Natural killer cell (primary cell): ENCODE measurements at regions not wholly inside any gene's neighbourhood (a gene's known extent, or its start where the extent isn't known, plus 50 kb on each side); places are given as distances from the start of the nearest gene placed in this dataset.

ENCODE experiments used
- ATAC-seq, 3 donors: fragments of 150-1000 bp in 2 of 3; fragments of 200-7000 bp in 1 of 3; cut with Tn5 transposase; 1 replicate in 1 of 3; 2 replicates in 2 of 3; pipeline ENCODE4 v1.10.0; 2021; ENCODE audit warnings: mild to moderate bottlenecking in 2 of 3, moderate library complexity in 2 of 3
- DNase-seq, 2 donors: peaks; one replicate each; pipeline versions ENCODE4 v3.0.0 to v3.0.0-alpha.2; 2013 to 2021; ENCODE audit warnings: mixed read lengths in 1 of 2
- H3K27ac ChIP-seq: one replicate; pipeline ENCODE4 v1.5.1; 2013; ENCODE audit warnings: mild to moderate bottlenecking, low read length
- H3K27me3 ChIP-seq: one replicate; pipeline ENCODE4 v1.6.1; 2013; ENCODE audit warnings: low read length; ENCODE audit not compliant: control insufficient read depth, insufficient read depth
- H3K36me3 ChIP-seq: one replicate; pipeline ENCODE4 v1.6.1; 2013; ENCODE audit warnings: low read length; ENCODE audit not compliant: control insufficient read depth, insufficient read depth
- H3K4me1 ChIP-seq: one replicate; pipeline ENCODE4 v1.6.1; 2013; ENCODE audit warnings: low read length; ENCODE audit not compliant: control insufficient read depth, insufficient read depth
- H3K4me3 ChIP-seq: one replicate; pipeline ENCODE4 v1.5.1; 2013; ENCODE audit warnings: low read length
- H3K9me3 ChIP-seq: one replicate; pipeline ENCODE4 v1.6.1; 2013; ENCODE audit warnings: low read length; ENCODE audit not compliant: control insufficient read depth, insufficient read depth
- H3K27ac Mint-ChIP-seq, 2 donors: one replicate each; pipeline ENCODE4 v1.8.0; 2022; ENCODE audit warnings: mild to moderate bottlenecking in 2 of 2, mixed read lengths in 2 of 2, moderate library complexity in 1 of 2
- H3K27me3 Mint-ChIP-seq, 2 donors: one replicate each; pipeline ENCODE4 v1.8.0; 2022; ENCODE audit warnings: low read depth in 2 of 2, mixed read lengths in 2 of 2
- H3K36me3 Mint-ChIP-seq: one replicate; pipeline ENCODE4 v1.8.0; 2022; ENCODE audit warnings: mixed read lengths
- H3K4me1 Mint-ChIP-seq, 2 donors: one replicate each; pipeline ENCODE4 v1.8.0; 2022; ENCODE audit warnings: mixed read lengths in 2 of 2
- H3K4me3 Mint-ChIP-seq: one replicate; pipeline ENCODE4 v1.8.0; 2022; ENCODE audit warnings: mild to moderate bottlenecking, moderate library complexity, mixed read lengths
- H3K9me3 Mint-ChIP-seq, 2 donors: one replicate each; pipeline ENCODE4 v1.8.0; 2022; ENCODE audit warnings: mixed read lengths in 2 of 2
- WGBS: methylation state at CpG from one replicate; pipeline ENCODE4 v1.1.7; 2013; ENCODE audit warnings: missing lambda C conversion rate; ENCODE audit not compliant: insufficient coverage; 5-methylcytosine and 5-hydroxymethylcytosine counted together
- intact Hi-C: fragments of 100-400 bp; cut with micrococcal nuclease; formaldehyde crosslinking; loops from one replicate; pipeline ENCODE4 v1.14.2; 2022
- TF ChIP-seq, protein P1 (sequence below): fragments of 200-600 bp; IDR thresholded peaks from one replicate; pipeline ENCODE4 v1.8.0; 2022; ENCODE audit warnings: antibody characterized with exemption

DNA sequence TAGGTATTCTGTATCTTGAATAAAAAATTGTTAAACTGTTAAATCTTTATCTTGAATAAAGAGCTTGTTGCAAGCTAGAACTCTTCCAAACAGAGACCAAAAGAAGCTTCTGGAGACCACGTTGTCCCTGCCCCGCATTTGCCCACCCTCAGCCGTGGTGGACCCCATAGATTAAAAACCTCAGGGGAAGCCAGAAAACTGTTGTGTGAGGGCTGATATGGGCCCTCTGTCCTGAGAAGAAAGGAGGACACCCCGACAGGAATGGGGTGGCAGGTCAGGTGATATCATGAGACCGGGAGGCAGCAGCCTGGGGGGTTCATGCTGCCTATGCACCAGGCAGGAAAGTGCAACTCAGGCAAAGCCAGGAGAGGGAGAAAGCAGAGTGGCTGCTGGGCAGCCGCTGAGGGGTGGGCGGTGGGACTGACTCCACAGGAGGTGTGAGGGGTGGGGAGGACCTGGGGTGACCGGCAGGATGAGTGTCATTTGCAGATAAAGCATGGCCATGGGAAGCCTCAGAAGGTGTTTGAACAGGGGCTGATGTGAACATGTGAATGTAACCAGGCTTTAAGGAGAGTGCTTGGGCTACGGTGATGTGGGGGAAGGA lies 147.8 kb downstream of the IRF8 start:
- intact Hi-C loops, result no loop called here
- WGBS, result 66% methylated on average over 9 of the region's 9 CpGs
- DNase-seq (no peak), ATAC-seq (no peak)
- Histone ChIP-seq H3K4me1 (no peaks in the 10 kb centered on the region), H3K4me3 (no peak overlapping the region), H3K36me3 (no peaks in the 10 kb centered on the region), H3K27ac (no peak overlapping the region), H3K27me3 (no peaks in the 10 kb centered on the region), H3K9me3 (no peaks in the 10 kb centered on the region)
- H3K27me3 Mint-ChIP-seq, result peaks cover 25 to 49% of the 10 kb centered on the region in 2 donors
- no peak overlapping the region for H3K4me3 Mint-ChIP-seq
- H3K36me3 Mint-ChIP-seq, result no peaks in the 10 kb centered on the region
- H3K9me3 Mint-ChIP-seq, result no peaks in the 10 kb centered on the region
- H3K27ac Mint-ChIP-seq, result no peak overlapping the region
- TF ChIP-seq, protein P1, sequence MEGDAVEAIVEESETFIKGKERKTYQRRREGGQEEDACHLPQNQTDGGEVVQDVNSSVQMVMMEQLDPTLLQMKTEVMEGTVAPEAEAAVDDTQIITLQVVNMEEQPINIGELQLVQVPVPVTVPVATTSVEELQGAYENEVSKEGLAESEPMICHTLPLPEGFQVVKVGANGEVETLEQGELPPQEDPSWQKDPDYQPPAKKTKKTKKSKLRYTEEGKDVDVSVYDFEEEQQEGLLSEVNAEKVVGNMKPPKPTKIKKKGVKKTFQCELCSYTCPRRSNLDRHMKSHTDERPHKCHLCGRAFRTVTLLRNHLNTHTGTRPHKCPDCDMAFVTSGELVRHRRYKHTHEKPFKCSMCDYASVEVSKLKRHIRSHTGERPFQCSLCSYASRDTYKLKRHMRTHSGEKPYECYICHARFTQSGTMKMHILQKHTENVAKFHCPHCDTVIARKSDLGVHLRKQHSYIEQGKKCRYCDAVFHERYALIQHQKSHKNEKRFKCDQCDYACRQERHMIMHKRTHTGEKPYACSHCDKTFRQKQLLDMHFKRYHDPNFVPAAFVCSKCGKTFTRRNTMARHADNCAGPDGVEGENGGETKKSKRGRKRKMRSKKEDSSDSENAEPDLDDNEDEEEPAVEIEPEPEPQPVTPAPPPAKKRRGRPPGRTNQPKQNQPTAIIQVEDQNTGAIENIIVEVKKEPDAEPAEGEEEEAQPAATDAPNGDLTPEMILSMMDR, result no peak
- H3K4me1 Mint-ChIP-seq, result peaks cover 0 to 3% of the 10 kb centered on the region in 2 donors

DNA sequence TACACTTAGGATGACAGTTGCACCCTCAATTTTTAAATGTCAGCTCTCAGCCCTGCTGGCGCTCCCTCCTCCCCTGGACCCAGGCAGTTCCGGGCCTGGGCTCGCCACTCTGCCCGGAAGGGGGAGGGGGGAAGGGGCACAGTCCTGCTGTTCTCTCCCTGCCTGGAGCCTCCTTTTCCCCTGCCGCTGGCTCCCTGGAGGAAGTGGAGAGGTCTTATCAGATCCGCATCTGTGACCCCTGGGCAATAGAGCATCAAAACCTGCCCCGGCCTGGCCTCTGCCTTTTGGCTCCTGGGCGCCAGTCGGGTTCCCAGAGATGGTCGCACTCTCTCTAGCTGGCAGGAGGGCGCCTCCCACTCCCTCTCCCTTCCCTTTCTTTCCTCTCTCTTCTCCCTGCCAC lies 149.3 kb downstream of the IRF8 start:
- H3K36me3 Mint-ChIP-seq, result no peaks in the 10 kb centered on the region
- no peaks in the 10 kb centered on the region for H3K9me3 Mint-ChIP-seq
- H3K4me1 ChIP-seq, result no peaks in the 10 kb centered on the region
- peaks cover 23 to 45% of the 10 kb centered on the region in 2 donors for H3K27me3 Mint-ChIP-seq
- H3K4me3 ChIP-seq, result no peak overlapping the region
- TF ChIP-seq, protein P1, result no peak
- DNase-seq (no peak), ATAC-seq (no peak)
- peaks cover 0 to 3% of the 10 kb centered on the region in 2 donors for H3K4me1 Mint-ChIP-seq
- no peak overlapping the region for H3K4me3 Mint-ChIP-seq
- H3K9me3 ChIP-seq, result no peaks in the 10 kb centered on the region
- no peak overlapping the region for H3K27ac ChIP-seq
- H3K36me3 ChIP-seq, result no peaks in the 10 kb centered on the region
- no peak overlapping the region for H3K27ac Mint-ChIP-seq
- WGBS, result 11% methylated on average over 11 of the region's 11 CpGs
- H3K27me3 ChIP-seq, result no peaks in the 10 kb centered on the region
- intact Hi-C loops, result no loop called here

DNA sequence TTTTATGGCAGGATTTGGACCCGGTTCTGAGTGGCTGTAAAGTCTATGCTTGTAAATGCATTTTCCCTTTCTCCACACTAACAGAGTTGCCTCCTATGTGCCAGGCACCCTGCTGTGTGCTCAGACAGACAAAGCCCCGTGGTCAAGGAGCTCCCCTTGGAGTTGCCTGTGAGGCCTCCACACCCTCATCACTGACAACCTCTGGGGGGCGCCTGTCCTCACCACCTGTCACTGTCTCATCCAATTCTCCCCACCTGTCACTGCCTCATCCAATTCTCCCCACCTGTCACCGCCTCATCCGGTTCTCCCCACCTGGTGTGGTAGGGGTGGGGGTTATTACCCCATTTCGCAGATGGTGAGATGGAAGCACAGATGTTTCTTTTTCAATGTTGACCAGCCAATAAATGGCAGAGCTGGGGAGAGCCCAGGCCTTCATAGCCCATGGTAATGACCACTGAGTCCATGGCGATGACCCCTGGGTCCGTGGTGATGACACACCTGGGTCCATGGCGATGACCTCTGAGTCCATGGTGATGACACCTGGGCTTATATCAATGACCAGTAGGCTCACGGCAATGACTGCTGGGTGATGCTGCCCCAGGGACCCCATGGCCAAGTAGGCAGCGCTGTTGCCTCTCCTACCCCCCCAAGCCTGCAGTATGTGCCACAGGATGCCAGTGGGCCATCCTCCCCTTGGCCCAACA lies 150.1 kb downstream of the IRF8 start:
- TF ChIP-seq, protein P1, result no peak
- no peak overlapping the region for H3K27ac ChIP-seq
- no peak overlapping the region for H3K27ac Mint-ChIP-seq
- H3K36me3 ChIP-seq, result no peaks in the 10 kb centered on the region
- no peak for DNase-seq
- no peaks in the 10 kb centered on the region for H3K36me3 Mint-ChIP-seq
- H3K4me1 Mint-ChIP-seq, result peaks cover 0 to 3% of the 10 kb centered on the region in 2 donors
- H3K9me3 Mint-ChIP-seq, result no peaks in the 10 kb centered on the region
- H3K27me3 ChIP-seq, result peaks cover 2% of the 10 kb centered on the region
- no peak overlapping the region for H3K4me3 ChIP-seq
- intact Hi-C loops, result no loop called here
- H3K4me3 Mint-ChIP-seq, result no peak overlapping the region
- H3K27me3 Mint-ChIP-seq, result peaks cover 24 to 39% of the 10 kb centered on the region in 2 donors
- no peaks in the 10 kb centered on the region for H3K9me3 ChIP-seq
- ATAC-seq, result no peak
- 80% methylated on average over 7 of the region's 11 CpGs for WGBS
- H3K4me1 ChIP-seq, result no peaks in the 10 kb centered on the region
